EH (cell line): ENCODE measurements at regions not wholly inside any gene's neighbourhood (a gene's known extent, or its start where the extent isn't known, plus 50 kb on each side); places are given as distances from the start of the nearest gene placed in this dataset.

ENCODE experiments used
- DNase-seq: peaks from one replicate; pipeline ENCODE4 v3.0.0-alpha.2; 2015; ENCODE audit warnings: low read depth

- no peak for DNase-seq
These were observed 211.5 kb upstream of the GAS1 start for GRCh38 chr9:87158765-87159164.

- peak; percentile 19 for DNase-seq
These were observed 213.1 kb upstream of the GAS1 start for GRCh38 chr9:87160148-87161102.

GRCh38 chr9:87167161-87167560 is 219.9 kb upstream of the GAS1 start:
- DNase-seq: no peak

- peak; percentile 25 for DNase-seq
These were observed 220.3 kb upstream of the GAS1 start for GRCh38 chr9:87167582-87167981.

- peak; percentile 52 for DNase-seq
These were observed 231.0 kb upstream of the GAS1 start for GRCh38 chr9:87178302-87178701.

GRCh38 chr9:87179553-87180340 is 232.4 kb upstream of the GAS1 start:
- peak; percentile 79 for DNase-seq

GRCh38 chr9:87180361-87180760 is 233.1 kb upstream of the GAS1 start:
- no peak for DNase-seq

- peak; percentile 69 for DNase-seq
These were observed 233.5 kb upstream of the GAS1 start for GRCh38 chr9:87180841-87181240.

GRCh38 chr9:87181670-87182069 is 234.4 kb upstream of the GAS1 start:
- DNase-seq: no peak

- DNase-seq: peak; percentile 76
These were observed 237.8 kb upstream of the GAS1 start for GRCh38 chr9:87184956-87185642.

GRCh38 chr9:87187656-87188055 is 240.3 kb upstream of the GAS1 start:
- DNase-seq: no peak

- DNase-seq: no peak
These were observed 241.7 kb upstream of the GAS1 start for GRCh38 chr9:87189006-87189405.

- DNase-seq: peak; percentile 50
These were observed 245.8 kb upstream of the GAS1 start for GRCh38 chr9:87193151-87193550.

- DNase-seq: peak; percentile 99
These were observed 246.9 kb upstream of the GAS1 start for GRCh38 chr9:87193925-87194868.

GRCh38 chr9:87195306-87195705 is 248.0 kb upstream of the GAS1 start:
- peak; percentile 25 for DNase-seq

- DNase-seq: no peak
These were observed 250.2 kb upstream of the GAS1 start for GRCh38 chr9:87197349-87198130.

- peak; percentile 62 for DNase-seq
These were observed 251.4 kb upstream of the GAS1 start for GRCh38 chr9:87198716-87199115.

GRCh38 chr9:87199278-87199677 is 252.0 kb upstream of the GAS1 start:
- peak; percentile 82 for DNase-seq

GRCh38 chr9:87199782-87200181 is 252.5 kb upstream of the GAS1 start:
- DNase-seq: no peak

- peak; percentile 92 for DNase-seq
These were observed 254.0 kb upstream of the GAS1 start for GRCh38 chr9:87201351-87201751.
